Upper lobe of left lung (tissue), 6 donors: ENCODE measurements at regions not wholly inside any gene's neighbourhood (a gene's known extent, or its start where the extent isn't known, plus 50 kb on each side); places are given as distances from the start of the nearest gene placed in this dataset.

Source experiments
- ATAC-seq, 2 donors: fragments of 200-7000 bp; cut with Tn5 transposase; one replicate each; pipeline ENCODE4 v1.9.1; 2022; ENCODE audit warnings: mild to moderate bottlenecking in 2 of 2, moderate library complexity in 2 of 2; ENCODE audit not compliant: low FRiP score in 2 of 2
- DNase-seq, 2 donors: peaks; one replicate each; pipeline ENCODE4 v3.0.0-alpha.2; 2019 to 2020
- H3K27ac ChIP-seq, 4 donors: fragments of 200-600 bp; sonication (generic); one replicate each; pipeline ENCODE4 v1.5.1; 2016 to 2019
- H3K27me3 ChIP-seq, 4 donors: fragments of 200-600 bp; sonication (generic); one replicate each; pipeline ENCODE4 v1.5.1; 2017 to 2019
- H3K36me3 ChIP-seq, 4 donors: fragments of 200-600 bp; sonication (generic); one replicate each; pipeline ENCODE4 v1.5.1; 2016 to 2019
- H3K4me1 ChIP-seq, 4 donors: fragments of 200-600 bp; sonication (generic); one replicate each; pipeline ENCODE4 v1.5.1; 2018 to 2019
- H3K4me3 ChIP-seq, 4 donors: fragments of 200-600 bp; sonication (generic); one replicate each; pipeline ENCODE4 v1.5.1; 2017 to 2019; ENCODE audit warnings: mild to moderate bottlenecking in 2 of 4, moderate library complexity in 1 of 4
- H3K9me3 ChIP-seq, 4 donors: fragments of 200-600 bp; sonication (generic); one replicate each; pipeline ENCODE4 v1.5.1; 2018 to 2019
- EP300 ChIP-seq, 4 donors: sonication (generic); formaldehyde crosslinking; IDR thresholded peaks; one replicate each; pipeline ENCODE4 v1.5.1; 2017; ENCODE audit warnings: antibody characterized with exemption in 4 of 4, control low read depth in 2 of 4
- POLR2A ChIP-seq, 4 donors: fragments of 450-650 bp; IDR thresholded peaks; one replicate each; pipeline ENCODE4 v1.5.1; 2016 to 2017; ENCODE audit warnings: antibody characterized with exemption in 4 of 4, mild to moderate bottlenecking in 2 of 4
- POLR2AphosphoS5 ChIP-seq, 2 donors: sonication (generic); formaldehyde crosslinking; IDR thresholded peaks; one replicate each; pipeline ENCODE4 v1.5.1; 2017; ENCODE audit warnings: antibody characterized with exemption in 2 of 2
- WGBS, 2 donors: methylation state at CpG; one replicate each; pipeline ENCODE4 v1.1.5; 2017 to 2018; 5-methylcytosine and 5-hydroxymethylcytosine counted together
- TF ChIP-seq, protein P1 (sequence below), 6 experiments: fragments of 450-650 bp in 4 of 6; fragments of 200-600 bp in 2 of 6; sonication (generic) in 2 of 6; IDR thresholded peaks; one replicate each; pipeline ENCODE4 v1.5.1; 2016 to 2019; ENCODE audit warnings: antibody characterized with exemption in 6 of 6
- donor health status: DM: no; HTN: no; CAD: no; lungs with moderate emphysema.
- donor health status: DM: no; HTN: yes; CAD: no; lungs with severe emphysema.

DNA sequence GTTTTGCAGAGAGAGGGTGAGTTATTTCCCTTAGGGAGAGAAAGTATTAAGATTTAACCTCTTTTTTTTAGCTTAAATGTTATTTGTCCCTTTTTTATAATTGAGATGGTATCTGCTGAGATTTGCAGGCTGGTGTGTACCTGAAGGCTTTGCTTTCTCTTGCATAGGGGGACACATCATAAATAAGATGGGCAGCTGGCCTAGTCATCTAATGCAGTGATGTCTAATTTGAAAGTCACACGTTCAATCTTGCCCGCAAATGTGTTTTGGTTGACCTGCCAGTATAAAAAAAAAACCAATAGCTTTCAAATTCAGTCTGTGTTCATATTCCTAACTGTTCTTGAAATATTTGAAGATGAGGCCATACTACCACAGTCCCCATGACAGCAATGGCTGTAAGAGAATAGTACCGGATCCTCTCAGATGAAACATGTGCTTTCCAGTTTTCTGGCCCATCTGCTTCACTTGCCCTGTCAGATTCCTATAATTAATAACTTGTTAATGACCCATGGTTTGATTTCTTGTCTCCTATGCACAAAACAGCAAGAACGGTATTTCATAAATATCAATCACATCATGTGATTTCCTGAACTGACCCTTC is 914.2 kb downstream of the IPMK start:
- no peak overlapping the region for H3K4me3 ChIP-seq
- TF ChIP-seq POLR2AphosphoS5 (IDR thresholded peaks at IDR 0.05): no peak
- TF ChIP-seq EP300 (IDR thresholded peaks at IDR 0.05): no peak
- no peak for TF ChIP-seq POLR2A (IDR thresholded peaks at IDR 0.05)
- TF ChIP-seq, protein P1, sequence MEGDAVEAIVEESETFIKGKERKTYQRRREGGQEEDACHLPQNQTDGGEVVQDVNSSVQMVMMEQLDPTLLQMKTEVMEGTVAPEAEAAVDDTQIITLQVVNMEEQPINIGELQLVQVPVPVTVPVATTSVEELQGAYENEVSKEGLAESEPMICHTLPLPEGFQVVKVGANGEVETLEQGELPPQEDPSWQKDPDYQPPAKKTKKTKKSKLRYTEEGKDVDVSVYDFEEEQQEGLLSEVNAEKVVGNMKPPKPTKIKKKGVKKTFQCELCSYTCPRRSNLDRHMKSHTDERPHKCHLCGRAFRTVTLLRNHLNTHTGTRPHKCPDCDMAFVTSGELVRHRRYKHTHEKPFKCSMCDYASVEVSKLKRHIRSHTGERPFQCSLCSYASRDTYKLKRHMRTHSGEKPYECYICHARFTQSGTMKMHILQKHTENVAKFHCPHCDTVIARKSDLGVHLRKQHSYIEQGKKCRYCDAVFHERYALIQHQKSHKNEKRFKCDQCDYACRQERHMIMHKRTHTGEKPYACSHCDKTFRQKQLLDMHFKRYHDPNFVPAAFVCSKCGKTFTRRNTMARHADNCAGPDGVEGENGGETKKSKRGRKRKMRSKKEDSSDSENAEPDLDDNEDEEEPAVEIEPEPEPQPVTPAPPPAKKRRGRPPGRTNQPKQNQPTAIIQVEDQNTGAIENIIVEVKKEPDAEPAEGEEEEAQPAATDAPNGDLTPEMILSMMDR (IDR thresholded peaks at IDR 0.05): no peak
- no peak for ATAC-seq
- no peak overlapping the region for H3K27ac ChIP-seq
- H3K4me1 ChIP-seq: no peaks in the 10 kb centered on the region
- no peaks in the 10 kb centered on the region for H3K9me3 ChIP-seq
- H3K27me3 ChIP-seq: no peaks in the 10 kb centered on the region
- no peak for DNase-seq
- no peaks in the 10 kb centered on the region for H3K36me3 ChIP-seq
- WGBS, 2 donors: 84 to 85% methylated on average over 4 of the region's 4 CpGs

DNA sequence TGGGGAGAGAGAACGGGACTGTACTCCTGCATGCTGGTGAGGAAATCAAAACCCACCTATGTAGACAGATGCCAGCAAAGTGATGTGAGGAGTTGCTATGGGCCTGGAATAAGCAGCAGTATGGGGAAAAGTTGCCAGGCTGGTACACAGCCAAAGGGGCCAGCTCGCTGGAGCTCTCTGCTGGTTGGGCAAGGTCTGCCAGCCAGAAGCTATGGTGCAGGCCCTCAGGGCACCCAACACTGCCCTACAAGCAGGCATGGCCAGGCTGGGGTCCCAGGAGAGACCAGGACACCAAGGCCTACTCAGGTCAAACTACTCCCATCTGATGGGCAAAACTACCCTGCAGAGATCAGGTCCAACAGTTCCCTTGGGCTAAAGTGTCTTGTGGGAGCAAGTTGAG is 916.6 kb downstream of the IPMK start:
- TF ChIP-seq POLR2AphosphoS5 (IDR thresholded peaks at IDR 0.05): no peak
- TF ChIP-seq POLR2A (IDR thresholded peaks at IDR 0.05): no peak
- TF ChIP-seq, protein P1 (IDR thresholded peaks at IDR 0.05): no peak
- no peak for TF ChIP-seq EP300 (IDR thresholded peaks at IDR 0.05)
- Histone ChIP-seq H3K4me3 (no peak overlapping the region), H3K9me3 (no peaks in the 10 kb centered on the region), H3K4me1 (no peaks in the 10 kb centered on the region), H3K27ac (no peak overlapping the region), H3K36me3 (no peaks in the 10 kb centered on the region), H3K27me3 (no peaks in the 10 kb centered on the region)
- ATAC-seq (no peak), DNase-seq (peak in 1 of 2 donors; percentile 4)
- 75 to 80% methylated on average over 1 to 2 of the region's 2 CpGs for whole genome bisulfite sequencing, 2 donors

DNA sequence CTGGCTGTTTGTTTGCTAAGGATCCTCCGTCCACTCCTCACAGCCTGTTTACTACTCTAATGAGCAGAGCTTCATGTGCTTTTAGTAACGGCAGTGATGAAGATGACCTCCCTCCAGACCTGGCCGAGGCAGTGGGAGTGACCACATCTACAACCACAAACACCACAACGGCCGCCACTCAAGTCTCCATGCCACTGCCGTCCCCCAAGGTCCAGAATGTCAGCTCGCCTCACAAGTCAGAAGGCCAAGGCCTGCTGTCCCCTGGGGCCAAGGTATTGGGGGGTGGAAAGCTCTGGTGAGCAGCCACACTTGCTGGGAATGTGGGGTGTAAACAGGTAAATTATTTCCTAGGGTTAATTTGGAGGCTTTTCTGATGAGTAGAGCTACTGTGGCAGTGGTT is 926.4 kb downstream of the IPMK start:
- DNase-seq: no peak
- WGBS, 2 donors: 82 to 93% methylated on average over 7 of the region's 7 CpGs
- no peak overlapping the region for H3K27ac ChIP-seq
- H3K27me3 ChIP-seq: no peaks in the 10 kb centered on the region
- H3K9me3 ChIP-seq: peaks cover 0 to 22% (median 11%) of the 10 kb centered on the region in 4 donors
- TF ChIP-seq EP300 (IDR thresholded peaks at IDR 0.05) (no peak), POLR2A (IDR thresholded peaks at IDR 0.05) (no peak), POLR2AphosphoS5 (IDR thresholded peaks at IDR 0.05) (no peak)
- TF ChIP-seq, protein P1 (IDR thresholded peaks at IDR 0.05): no peak
- ATAC-seq: no peak
- H3K4me1 ChIP-seq: no peaks in the 10 kb centered on the region
- no peak overlapping the region for H3K4me3 ChIP-seq
- H3K36me3 ChIP-seq: no peaks in the 10 kb centered on the region

DNA sequence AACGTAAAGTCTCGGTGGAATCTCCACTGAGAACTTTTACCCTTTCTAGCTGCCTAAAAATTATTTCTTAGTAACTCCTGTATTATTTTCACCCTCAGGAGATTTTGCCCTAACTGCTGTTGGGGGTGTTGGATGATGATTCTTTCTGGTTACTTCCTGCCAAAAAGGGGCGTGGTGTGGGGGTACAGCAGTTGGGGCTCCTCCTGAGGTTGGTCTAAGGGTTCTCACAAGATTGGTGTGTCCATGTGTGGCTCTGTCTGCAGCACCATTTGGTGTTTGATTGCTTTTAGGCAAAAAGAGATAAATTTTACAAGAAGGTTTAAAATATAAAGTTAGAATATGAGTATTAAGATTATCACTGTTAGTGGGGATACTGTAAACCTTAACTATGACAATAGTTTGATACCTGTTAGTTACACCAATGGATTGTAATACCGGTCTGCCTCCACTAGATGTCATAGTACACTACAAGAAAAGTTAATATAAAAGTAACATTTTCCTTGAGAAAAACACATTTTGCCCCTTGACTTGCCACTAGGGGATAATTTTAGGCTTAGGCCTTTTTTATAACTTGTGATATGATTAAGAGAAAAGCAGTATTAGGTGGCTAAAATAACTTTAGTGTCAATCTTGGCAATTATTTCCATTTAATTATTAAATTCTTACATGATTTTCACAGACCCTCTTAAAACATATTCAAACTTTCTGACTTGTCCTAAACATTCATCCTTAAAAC is 928.7 kb downstream of the IPMK start:
- DNase-seq (no peak), ATAC-seq (peak in 1 of 2 donors; percentile 62)
- Histone ChIP-seq H3K27me3 (no peaks in the 10 kb centered on the region), H3K9me3 (peaks cover 0 to 15% (median 10%) of the 10 kb centered on the region in 4 donors), H3K36me3 (no peaks in the 10 kb centered on the region), H3K4me1 (no peaks in the 10 kb centered on the region), H3K4me3 (no peak overlapping the region), H3K27ac (no peak overlapping the region)
- TF ChIP-seq, protein P1 (IDR thresholded peaks at IDR 0.05): peak in 5 of 6 experiments; percentile 34 to 61 (median 58)
- no peak for TF ChIP-seq POLR2AphosphoS5 (IDR thresholded peaks at IDR 0.05)
- no peak for TF ChIP-seq POLR2A (IDR thresholded peaks at IDR 0.05)
- no peak for TF ChIP-seq EP300 (IDR thresholded peaks at IDR 0.05)
- WGBS, 2 donors: 40 to 41% methylated on average over 4 of the region's 4 CpGs
